Glutamatergic neuron (in vitro differentiated cells): ENCODE measurements at regions not wholly inside any gene's neighbourhood (a gene's known extent, or its start where the extent isn't known, plus 50 kb on each side); places are given as distances from the start of the nearest gene placed in this dataset.

Source experiments
- DNase-seq: peaks from one replicate; pipeline ENCODE4 v3.0.0; 2022
- H3K27ac Mint-ChIP-seq: one replicate; pipeline ENCODE4 v1.8.0; 2020; ENCODE audit warnings: mild to moderate bottlenecking, mixed read lengths, inconsistent platforms; ENCODE audit not compliant: unreplicated experiment
- H3K27me3 Mint-ChIP-seq: one replicate; pipeline ENCODE4 v1.8.0; 2020; ENCODE audit warnings: mild to moderate bottlenecking, moderate library complexity, mixed read lengths, inconsistent platforms; ENCODE audit not compliant: unreplicated experiment
- H3K36me3 Mint-ChIP-seq: one replicate; pipeline ENCODE4 v1.8.0; 2020; ENCODE audit warnings: mild to moderate bottlenecking, mixed read lengths, inconsistent platforms; ENCODE audit not compliant: unreplicated experiment
- H3K4me1 Mint-ChIP-seq: one replicate; pipeline ENCODE4 v1.8.0; 2020; ENCODE audit warnings: mild to moderate bottlenecking, low read depth, mixed read lengths, inconsistent platforms; ENCODE audit not compliant: unreplicated experiment
- H3K4me3 Mint-ChIP-seq: one replicate; pipeline ENCODE4 v1.8.0; 2020; ENCODE audit warnings: mild to moderate bottlenecking, mixed read lengths, inconsistent platforms; ENCODE audit not compliant: unreplicated experiment
- H3K9me3 Mint-ChIP-seq: one replicate; pipeline ENCODE4 v1.8.0; 2020; ENCODE audit warnings: mild to moderate bottlenecking, moderate library complexity, mixed read lengths, inconsistent platforms; ENCODE audit not compliant: unreplicated experiment
- TF ChIP-seq, protein P1 (sequence below): fragments of 200-600 bp; sonication (generic); IDR thresholded peaks from one replicate; pipeline ENCODE4 v1.5.0; 2021; ENCODE audit not compliant: partially characterized antibody, unreplicated experiment

- Mint-ChIP-seq H3K27ac (peak overlapping the region; percentile 99), H3K27me3 (peaks cover 11% of the 10 kb centered on the region), H3K4me1 (peaks cover 50% of the 10 kb centered on the region), H3K4me3 (peak overlapping the region; percentile 70), H3K9me3 (peaks cover 21% of the 10 kb centered on the region), H3K36me3 (no peaks in the 10 kb centered on the region)
- TF ChIP-seq, protein P1, sequence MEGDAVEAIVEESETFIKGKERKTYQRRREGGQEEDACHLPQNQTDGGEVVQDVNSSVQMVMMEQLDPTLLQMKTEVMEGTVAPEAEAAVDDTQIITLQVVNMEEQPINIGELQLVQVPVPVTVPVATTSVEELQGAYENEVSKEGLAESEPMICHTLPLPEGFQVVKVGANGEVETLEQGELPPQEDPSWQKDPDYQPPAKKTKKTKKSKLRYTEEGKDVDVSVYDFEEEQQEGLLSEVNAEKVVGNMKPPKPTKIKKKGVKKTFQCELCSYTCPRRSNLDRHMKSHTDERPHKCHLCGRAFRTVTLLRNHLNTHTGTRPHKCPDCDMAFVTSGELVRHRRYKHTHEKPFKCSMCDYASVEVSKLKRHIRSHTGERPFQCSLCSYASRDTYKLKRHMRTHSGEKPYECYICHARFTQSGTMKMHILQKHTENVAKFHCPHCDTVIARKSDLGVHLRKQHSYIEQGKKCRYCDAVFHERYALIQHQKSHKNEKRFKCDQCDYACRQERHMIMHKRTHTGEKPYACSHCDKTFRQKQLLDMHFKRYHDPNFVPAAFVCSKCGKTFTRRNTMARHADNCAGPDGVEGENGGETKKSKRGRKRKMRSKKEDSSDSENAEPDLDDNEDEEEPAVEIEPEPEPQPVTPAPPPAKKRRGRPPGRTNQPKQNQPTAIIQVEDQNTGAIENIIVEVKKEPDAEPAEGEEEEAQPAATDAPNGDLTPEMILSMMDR, result no peak
- DNase-seq, result no peak
Measured at GRCh38 chr12:124188084-124188483, 106.8 kb upstream of the RFLNA start.

DNA sequence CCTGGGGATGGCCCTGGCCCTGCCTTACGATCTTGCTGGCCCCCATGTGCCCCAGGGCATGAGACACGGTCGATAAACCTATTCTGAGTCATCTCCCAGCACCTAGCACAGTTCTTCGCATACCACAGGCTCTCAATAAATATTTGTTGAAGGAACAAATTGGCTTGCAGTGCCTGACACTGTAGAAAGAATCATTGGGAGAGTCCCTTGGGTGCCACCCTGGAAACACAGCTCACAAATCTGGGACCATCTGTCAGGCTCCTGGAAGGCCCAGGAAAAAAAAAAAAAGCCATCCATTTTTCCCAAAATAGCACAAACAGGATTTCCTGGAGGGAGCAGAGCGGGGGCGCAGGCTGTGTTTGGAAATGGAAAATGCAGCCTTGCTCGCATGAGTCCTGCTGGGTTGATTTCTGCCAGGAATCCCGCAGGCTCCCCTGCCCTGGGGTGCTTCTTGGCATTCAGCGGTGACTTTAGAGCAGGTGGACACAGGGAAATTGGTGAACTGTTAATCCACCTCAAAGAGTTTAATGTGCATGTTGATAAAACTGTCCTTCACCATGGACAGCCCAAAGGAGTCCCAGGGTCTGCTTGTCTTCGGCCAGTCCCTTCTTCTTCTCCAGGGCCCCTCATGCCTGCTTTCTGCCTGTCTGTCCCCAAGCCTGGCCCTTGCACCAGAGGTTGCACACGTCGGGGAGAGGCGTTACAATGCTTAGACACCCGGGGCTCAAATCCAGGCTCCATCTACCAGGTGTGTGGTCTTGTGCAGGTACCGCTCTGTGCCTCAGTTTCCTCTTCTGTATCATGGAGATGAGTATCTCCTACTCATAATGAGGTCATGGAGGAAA, 106.1 kb upstream of the RFLNA start:
- peaks cover 50% of the 10 kb centered on the region for H3K4me1 Mint-ChIP-seq
- peak; percentile 78 for DNase-seq
- H3K4me3 Mint-ChIP-seq, result peak overlapping the region; percentile 70

GRCh38 chr12:124190312-124191023, 104.4 kb upstream of the RFLNA start:
- Mint-ChIP-seq H3K4me3 (peak overlapping the region; percentile 81), H3K9me3 (peaks cover 15% of the 10 kb centered on the region), H3K27me3 (peaks cover 10% of the 10 kb centered on the region), H3K4me1 (peaks cover 53% of the 10 kb centered on the region), H3K27ac (peak overlapping the region; percentile 99), H3K36me3 (peaks cover 11% of the 10 kb centered on the region)
- TF ChIP-seq, protein P1, result no peak
- no peak for DNase-seq

More for the DNA sequence above, 106.1 kb upstream of the RFLNA start:
- TF ChIP-seq, protein P1, result no peak
- peaks cover 21% of the 10 kb centered on the region for H3K9me3 Mint-ChIP-seq
- H3K36me3 Mint-ChIP-seq, result peaks cover 7% of the 10 kb centered on the region
- H3K27ac Mint-ChIP-seq, result peak overlapping the region; percentile 99
- peaks cover 10% of the 10 kb centered on the region for H3K27me3 Mint-ChIP-seq

DNA sequence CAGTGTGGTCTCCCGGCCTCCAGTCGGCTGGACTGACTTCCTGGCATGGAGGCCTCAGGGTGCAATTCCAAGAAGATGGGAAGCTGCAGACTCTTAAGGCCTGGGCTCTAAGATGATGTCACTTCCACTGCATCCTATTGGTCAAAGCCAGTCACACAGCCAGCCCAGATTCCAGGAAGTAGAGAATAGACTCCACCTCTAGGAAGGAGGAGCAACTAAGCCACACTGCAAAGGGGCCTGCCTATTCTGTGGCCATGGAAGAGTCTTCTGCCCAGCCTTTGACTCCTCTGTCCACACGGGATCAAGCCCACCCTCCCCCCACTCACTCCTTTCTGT, 103.9 kb upstream of the RFLNA start:
- H3K36me3 Mint-ChIP-seq, result peaks cover 11% of the 10 kb centered on the region
- peaks cover 10% of the 10 kb centered on the region for H3K27me3 Mint-ChIP-seq
- H3K27ac Mint-ChIP-seq, result peak overlapping the region; percentile 99
- DNase-seq, result peak; percentile 47
- peaks cover 15% of the 10 kb centered on the region for H3K9me3 Mint-ChIP-seq
- TF ChIP-seq, protein P1, result no peak
- peaks cover 51% of the 10 kb centered on the region for H3K4me1 Mint-ChIP-seq
- H3K4me3 Mint-ChIP-seq, result peak overlapping the region; percentile 81

DNA sequence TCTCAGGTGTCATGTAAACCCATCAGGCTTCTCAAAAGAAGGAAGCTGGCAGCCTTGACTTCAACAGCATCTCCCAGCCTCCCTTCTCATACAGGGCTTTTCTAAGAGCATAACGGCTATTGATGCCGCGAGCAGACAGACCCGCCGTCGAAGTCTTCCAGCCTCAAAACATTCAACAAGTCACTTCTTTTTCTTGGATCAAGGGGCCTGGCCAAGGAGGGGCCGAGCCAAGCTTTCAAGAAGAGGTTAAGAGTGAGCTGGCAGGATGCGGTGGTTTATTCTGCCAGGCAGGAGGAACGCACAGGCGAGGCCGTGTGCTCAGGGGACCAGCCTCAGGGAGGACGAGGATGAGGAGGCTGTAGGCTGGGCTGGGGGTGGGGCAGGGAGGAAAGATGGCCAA, 102.9 kb upstream of the RFLNA start:
- peaks cover 15% of the 10 kb centered on the region for H3K9me3 Mint-ChIP-seq
- TF ChIP-seq, protein P1, result no peak
- H3K27me3 Mint-ChIP-seq, result peaks cover 8% of the 10 kb centered on the region
- H3K4me1 Mint-ChIP-seq, result peaks cover 42% of the 10 kb centered on the region
- no peak overlapping the region for H3K4me3 Mint-ChIP-seq
- peak overlapping the region; percentile 99 for H3K27ac Mint-ChIP-seq
- DNase-seq, result no peak
- H3K36me3 Mint-ChIP-seq, result peaks cover 11% of the 10 kb centered on the region
